Left lung (tissue), 4 donors: ENCODE measurements at regions not wholly inside any gene's neighbourhood (a gene's known extent, or its start where the extent isn't known, plus 50 kb on each side); places are given as distances from the start of the nearest gene placed in this dataset.
A peak's percentile ranks its signal among the peaks of the same experiment; 100 is the strongest.

ENCODE experiments used
- ATAC-seq: fragments of 200-7000 bp; cut with Tn5 transposase; one replicate; pipeline ENCODE4 v1.9.1; 2020; ENCODE audit warnings: moderate library complexity
- DNase-seq, 4 donors: peaks; one replicate each; pipeline ENCODE4 v3.0.0-alpha.2; 2013 to 2020
- H3K27ac ChIP-seq, 2 donors: fragments of 200-600 bp; sonication (generic) in 1 of 2; one replicate each; pipeline versions ENCODE4 v1.5.0 to v1.8.0; 2020 to 2021
- H3K27me3 ChIP-seq, 2 donors: fragments of 200-600 bp; sonication (generic) in 1 of 2; one replicate each; pipeline versions ENCODE4 v1.5.0 to v1.8.0; 2020 to 2021
- H3K36me3 ChIP-seq, 2 donors: fragments of 200-600 bp; sonication (generic) in 1 of 2; one replicate each; pipeline versions ENCODE4 v1.5.0 to v1.8.0; 2020 to 2021
- H3K4me1 ChIP-seq, 2 donors: fragments of 200-600 bp; one replicate each; pipeline ENCODE4 v1.8.0; 2021
- H3K4me3 ChIP-seq, 2 donors: fragments of 200-600 bp; sonication (generic) in 1 of 2; one replicate each; pipeline versions ENCODE4 v1.5.0 to v1.8.0; 2020 to 2021; ENCODE audit warnings: mild to moderate bottlenecking in 1 of 2
- H3K9me3 ChIP-seq, 2 donors: fragments of 200-600 bp; sonication (generic) in 1 of 2; one replicate each; pipeline versions ENCODE4 v1.5.0 to v1.8.0; 2020 to 2021
- intact Hi-C, 2 donors: fragments of 100-400 bp; cut with DNase I; formaldehyde crosslinking; loops; one replicate each; pipeline versions ENCODE4 v1.11.2 to v1.14.2; 2022
- TF ChIP-seq, protein P1 (sequence below), 2 donors: fragments of 200-600 bp; sonication (generic) in 1 of 2; IDR thresholded peaks; one replicate each; pipeline versions ENCODE4 v1.5.0 to v1.8.0; 2021; ENCODE audit warnings: antibody characterized with exemption in 2 of 2
- donor health status: DM: no; HTN: yes; CAD: no.
- donor health status: DM: no; HTN: no; CAD: no.

DNA sequence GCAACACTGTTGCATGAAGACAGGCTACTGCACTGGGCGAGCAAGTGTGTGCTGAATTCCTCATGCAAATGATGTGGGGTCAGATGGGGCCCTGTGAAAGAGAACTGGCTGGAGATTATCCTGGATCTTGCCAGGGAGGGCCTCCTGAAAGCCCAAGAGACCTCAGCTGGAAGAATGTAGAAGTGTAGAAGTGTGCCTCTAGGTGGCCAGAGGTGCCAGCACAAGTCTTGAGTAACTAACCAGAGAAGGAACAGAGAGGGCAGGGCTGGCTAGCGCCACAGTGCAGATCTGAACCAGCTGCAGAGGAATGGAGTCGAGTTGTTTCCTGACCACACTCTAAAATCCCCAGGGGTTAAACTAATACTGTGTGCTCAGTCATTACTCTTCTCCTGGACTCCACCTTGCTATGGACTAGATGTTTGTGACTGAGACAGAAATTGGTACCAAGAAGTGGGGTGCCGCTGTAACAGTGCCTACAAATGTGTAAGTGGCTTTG lies 399.3 kb downstream of the LRATD1 start:
- H3K4me3 ChIP-seq = no peak overlapping the region
- intact Hi-C loops = no loop called here
- H3K27me3 ChIP-seq = no peaks in the 10 kb centered on the region
- no peak overlapping the region for H3K27ac ChIP-seq
- no peaks in the 10 kb centered on the region for H3K4me1 ChIP-seq
- H3K36me3 ChIP-seq = no peaks in the 10 kb centered on the region
- TF ChIP-seq, protein P1, sequence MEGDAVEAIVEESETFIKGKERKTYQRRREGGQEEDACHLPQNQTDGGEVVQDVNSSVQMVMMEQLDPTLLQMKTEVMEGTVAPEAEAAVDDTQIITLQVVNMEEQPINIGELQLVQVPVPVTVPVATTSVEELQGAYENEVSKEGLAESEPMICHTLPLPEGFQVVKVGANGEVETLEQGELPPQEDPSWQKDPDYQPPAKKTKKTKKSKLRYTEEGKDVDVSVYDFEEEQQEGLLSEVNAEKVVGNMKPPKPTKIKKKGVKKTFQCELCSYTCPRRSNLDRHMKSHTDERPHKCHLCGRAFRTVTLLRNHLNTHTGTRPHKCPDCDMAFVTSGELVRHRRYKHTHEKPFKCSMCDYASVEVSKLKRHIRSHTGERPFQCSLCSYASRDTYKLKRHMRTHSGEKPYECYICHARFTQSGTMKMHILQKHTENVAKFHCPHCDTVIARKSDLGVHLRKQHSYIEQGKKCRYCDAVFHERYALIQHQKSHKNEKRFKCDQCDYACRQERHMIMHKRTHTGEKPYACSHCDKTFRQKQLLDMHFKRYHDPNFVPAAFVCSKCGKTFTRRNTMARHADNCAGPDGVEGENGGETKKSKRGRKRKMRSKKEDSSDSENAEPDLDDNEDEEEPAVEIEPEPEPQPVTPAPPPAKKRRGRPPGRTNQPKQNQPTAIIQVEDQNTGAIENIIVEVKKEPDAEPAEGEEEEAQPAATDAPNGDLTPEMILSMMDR (IDR thresholded peaks at IDR 0.05) = no peak
- DNase-seq (no peak), ATAC-seq (no peak)
- H3K9me3 ChIP-seq = no peaks in the 10 kb centered on the region

DNA sequence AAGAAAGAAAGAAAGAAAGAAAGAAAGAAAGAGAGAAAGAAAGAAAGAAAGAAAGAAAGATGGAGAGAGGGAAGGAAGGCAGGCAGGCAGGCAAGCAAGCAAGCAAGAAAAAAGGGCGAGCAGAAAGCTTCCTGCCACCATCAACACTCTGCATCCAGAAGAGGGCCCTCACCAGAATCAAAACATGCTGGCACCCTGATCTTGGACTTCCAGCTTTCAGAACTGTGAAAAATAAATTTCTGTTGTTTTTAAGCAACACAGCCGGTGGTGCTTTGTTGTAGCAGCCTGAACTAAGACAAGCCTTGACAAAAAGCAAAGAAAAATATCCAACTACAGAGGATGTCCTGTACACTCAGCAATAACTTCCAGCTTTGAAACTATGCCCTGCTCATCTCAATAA lies 401.7 kb downstream of the LRATD1 start:
- no peaks in the 10 kb centered on the region for H3K9me3 ChIP-seq
- TF ChIP-seq, protein P1 (IDR thresholded peaks at IDR 0.05) = no peak
- H3K27ac ChIP-seq = no peak overlapping the region
- H3K27me3 ChIP-seq = no peaks in the 10 kb centered on the region
- DNase-seq = no peak
- intact Hi-C loops = no loop called here
- no peak overlapping the region for H3K4me3 ChIP-seq
- no peak for ATAC-seq
- H3K36me3 ChIP-seq = no peaks in the 10 kb centered on the region
- H3K4me1 ChIP-seq = no peaks in the 10 kb centered on the region

DNA sequence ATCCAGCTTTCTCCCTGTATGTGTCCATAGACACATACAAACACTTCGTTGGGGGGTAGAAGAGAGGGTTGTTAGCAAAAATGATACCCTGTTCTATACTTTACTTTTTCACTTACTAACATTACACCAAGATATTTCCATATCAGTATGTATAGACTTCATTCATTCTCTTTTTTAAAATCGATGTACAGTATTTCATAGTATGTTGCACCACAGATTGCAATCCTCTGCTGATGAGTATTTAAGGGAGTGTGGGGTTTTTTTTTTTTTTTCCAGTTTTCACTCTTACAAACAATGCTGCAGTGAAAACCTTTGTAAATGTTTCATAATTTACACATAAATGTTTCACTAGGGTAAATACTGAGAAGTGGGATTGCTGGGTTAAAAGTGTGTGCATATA lies 402.3 kb downstream of the LRATD1 start:
- ATAC-seq (no peak), DNase-seq (no peak)
- TF ChIP-seq, protein P1 (IDR thresholded peaks at IDR 0.05) = no peak
- Histone ChIP-seq H3K4me3 (no peak overlapping the region), H3K4me1 (no peaks in the 10 kb centered on the region), H3K36me3 (no peaks in the 10 kb centered on the region), H3K27ac (no peak overlapping the region), H3K27me3 (no peaks in the 10 kb centered on the region), H3K9me3 (no peaks in the 10 kb centered on the region)
- intact Hi-C loops = no loop called here

DNA sequence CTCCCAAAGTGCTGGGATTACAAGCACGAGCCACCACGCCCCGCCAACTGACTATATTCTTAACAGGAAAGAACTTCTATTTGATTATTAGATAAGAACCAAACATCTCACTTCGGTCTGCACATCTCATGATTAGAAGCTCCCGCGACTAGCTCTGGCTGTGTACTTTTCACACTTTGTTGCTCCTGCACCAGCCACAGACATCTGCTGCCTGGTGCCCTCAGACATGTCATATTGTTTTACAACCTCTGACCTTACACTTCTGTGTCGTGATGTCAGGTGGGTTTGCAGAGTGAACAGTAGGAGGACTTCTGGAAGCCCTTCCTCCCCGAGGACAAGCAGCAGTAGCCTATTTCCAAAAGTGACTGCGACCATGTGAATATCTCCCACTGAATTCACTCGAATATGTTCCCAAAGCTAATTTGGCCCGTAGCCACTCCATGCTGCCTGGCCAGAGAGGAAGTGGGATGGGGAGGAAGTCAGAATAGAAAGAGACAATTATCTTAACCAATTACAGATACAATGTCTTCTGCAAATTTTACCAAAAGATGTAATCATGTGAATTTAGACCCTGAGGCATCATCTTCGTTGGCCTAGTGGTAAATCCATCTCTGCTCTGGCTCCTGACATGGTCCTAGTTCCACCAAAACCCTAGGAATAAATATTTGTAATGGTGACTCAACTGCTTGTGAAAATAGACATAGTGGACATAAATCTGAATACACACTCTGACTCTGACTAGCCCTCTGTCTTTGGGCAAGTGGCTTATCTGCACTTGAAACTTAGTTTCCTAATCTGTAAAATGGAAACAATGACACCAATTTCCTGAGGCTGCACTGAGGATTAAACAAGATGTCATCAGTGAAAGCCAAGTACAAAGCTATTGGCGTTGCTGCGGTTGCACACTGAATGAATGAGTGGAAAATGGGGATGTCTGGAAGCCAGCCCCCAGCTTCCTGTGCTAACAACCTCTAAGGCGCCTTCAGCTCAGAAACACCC lies 406.1 kb downstream of the LRATD1 start:
- TF ChIP-seq, protein P1 (IDR thresholded peaks at IDR 0.05) = no peak
- intact Hi-C loops = no loop called here
- no peaks in the 10 kb centered on the region for H3K9me3 ChIP-seq
- ATAC-seq = no peak
- no peak overlapping the region for H3K27ac ChIP-seq
- no peak for DNase-seq
- no peaks in the 10 kb centered on the region for H3K4me1 ChIP-seq
- no peaks in the 10 kb centered on the region for H3K36me3 ChIP-seq
- H3K4me3 ChIP-seq = no peak overlapping the region
- H3K27me3 ChIP-seq = no peaks in the 10 kb centered on the region

DNA sequence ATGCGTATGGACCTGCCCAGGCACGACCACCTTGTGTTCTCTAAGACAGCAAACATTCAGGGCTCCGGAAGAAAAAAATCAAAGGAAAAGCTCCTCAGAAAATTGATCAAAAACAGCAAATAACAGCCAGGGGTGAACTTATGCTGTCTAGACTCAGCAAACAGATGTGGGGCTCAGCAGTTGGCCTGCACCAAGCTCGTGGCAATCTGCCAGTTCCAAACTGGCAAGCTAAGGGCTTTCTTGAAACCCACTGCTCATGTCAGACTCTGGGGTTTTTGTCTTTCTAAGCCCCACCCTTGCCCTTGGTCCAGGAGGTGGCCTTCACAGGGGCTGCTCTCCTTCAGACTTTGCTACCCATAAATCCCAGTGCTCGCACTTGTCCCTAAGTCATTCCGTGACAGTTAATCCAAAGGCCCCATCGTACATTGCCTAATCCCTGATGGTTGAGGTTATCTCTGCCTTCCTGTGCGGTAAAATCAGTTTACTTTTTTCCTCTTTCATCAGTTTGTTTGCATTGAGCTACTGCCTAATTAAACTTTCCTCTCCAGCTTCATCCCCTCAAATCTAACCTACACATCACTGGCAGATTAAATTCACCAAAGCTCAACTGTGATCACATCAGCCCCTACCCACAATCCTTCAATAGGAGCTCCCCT lies 408.0 kb downstream of the LRATD1 start:
- Histone ChIP-seq H3K9me3 (no peaks in the 10 kb centered on the region), H3K4me1 (no peaks in the 10 kb centered on the region), H3K36me3 (no peaks in the 10 kb centered on the region), H3K27ac (no peak overlapping the region), H3K4me3 (no peak overlapping the region), H3K27me3 (no peaks in the 10 kb centered on the region)
- intact Hi-C loops = no loop called here
- DNase-seq = peak in 1 of 4 donors; percentile 28
- TF ChIP-seq, protein P1 (IDR thresholded peaks at IDR 0.05) = no peak
- no peak for ATAC-seq
